ENCODE measurements at regions not wholly inside any gene's neighbourhood (a gene's known extent, or its start where the extent isn't known, plus 50 kb on each side); places are given as distances from the start of the nearest gene placed in this dataset.

- TF ChIP-seq ZNF518B (CRISPR knock-in tag; IDR thresholded peaks at IDR 0.05) (no peak), ZNF79 (CRISPR knock-in tag; IDR thresholded peaks at IDR 0.05; ENCODE audit: low read depth) (no peak), ETV6 (IDR thresholded peaks at IDR 0.05; ENCODE audit: borderline replicate concordance in 1 of 2, low read depth in 2 of 2, low read length in 1 of 2) (no peak), ETV6 (CRISPR knock-in tag; IDR thresholded peaks at IDR 0.05; ENCODE audit: borderline replicate concordance) (no peak), RFX7 (CRISPR knock-in tag; IDR thresholded peaks at IDR 0.05) (no peak), NR2F6 (CRISPR knock-in tag; IDR thresholded peaks at IDR 0.05) (no peak), HDAC6 (IDR thresholded peaks at IDR 0.05; ENCODE audit: low read depth, low read length) (no peak), ZBTB17 (CRISPR knock-in tag; IDR thresholded peaks at IDR 0.05) (no peak), ZNF780A (CRISPR knock-in tag; IDR thresholded peaks at IDR 0.05) (no peak), POLR3G (IDR thresholded peaks at IDR 0.05; ENCODE audit: extremely low read depth, insufficient read length, insufficient replicate concordance) (no peak)
Observed at GRCh38 chr12:67533159-67533558, 115.4 kb upstream of the DYRK2 start (continued).

Data from K562 (cell line).